GM18508 (cell line): ENCODE measurements at regions not wholly inside any gene's neighbourhood (a gene's known extent, or its start where the extent isn't known, plus 50 kb on each side); places are given as distances from the start of the nearest gene placed in this dataset.

ENCODE experiments used
- ATAC-seq: cut with Tn5 transposase; IDR thresholded peaks from one replicate; pipeline ENCODE4 v1.9.1; 2021; ENCODE audit warnings: moderate number of reproducible peaks; ENCODE audit not compliant: insufficient read depth, unreplicated experiment

DNA sequence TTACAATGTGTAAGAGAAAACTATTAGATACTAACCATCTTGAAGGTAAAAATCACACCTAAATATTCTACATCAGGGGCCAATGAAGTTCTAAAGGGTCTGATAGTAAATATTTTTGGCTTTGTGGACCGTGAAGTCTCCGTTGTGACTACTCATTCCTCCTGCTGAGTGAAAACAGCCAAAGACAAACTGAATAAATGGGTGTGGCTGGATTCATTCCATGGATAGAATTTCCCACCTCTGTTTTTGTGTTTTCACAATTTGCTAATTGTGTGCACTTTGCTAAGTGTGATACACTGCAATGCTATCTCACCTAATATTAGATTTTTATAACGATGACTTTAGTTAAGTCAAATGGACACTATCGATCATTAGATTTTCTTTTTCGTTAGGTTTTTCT is 1474.0 kb downstream of the PLA2G4A start:
- ATAC-seq: no peak

- no peak for ATAC-seq
Observed at GRCh38 chr1:188314557-188315137, 1485.9 kb downstream of the PLA2G4A start.

GRCh38 chr1:188317894-188318293 is 1489.1 kb downstream of the PLA2G4A start:
- ATAC-seq: no peak

- ATAC-seq: no peak
Observed at GRCh38 chr1:188325211-188325610, 1496.5 kb downstream of the PLA2G4A start.

GRCh38 chr1:188343914-188344313 is 1515.2 kb downstream of the PLA2G4A start:
- no peak for ATAC-seq

- no peak for ATAC-seq
Observed at GRCh38 chr1:188350104-188350503, 1521.4 kb downstream of the PLA2G4A start.

DNA sequence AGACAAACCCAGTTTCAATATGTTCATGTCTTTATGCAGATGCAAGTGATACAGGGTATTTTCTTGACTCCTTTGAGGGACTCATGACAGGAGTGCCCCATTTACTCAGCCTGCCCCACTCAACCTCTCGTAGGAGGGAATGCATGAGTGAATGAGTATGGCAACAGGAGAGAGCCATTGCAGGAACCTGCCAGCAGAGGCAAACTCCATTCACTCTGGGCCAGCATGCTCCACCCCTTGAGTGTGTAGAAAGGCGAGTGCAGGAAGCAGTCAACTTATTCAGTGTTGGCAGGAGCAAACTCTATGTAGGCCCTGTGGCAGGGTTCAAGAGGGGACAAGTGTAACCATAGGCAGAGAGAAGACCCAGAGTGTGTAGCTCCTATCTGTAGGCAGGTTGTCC is 1526.3 kb downstream of the PLA2G4A start:
- ATAC-seq: no peak

GRCh38 chr1:188355847-188356246 is 1527.1 kb downstream of the PLA2G4A start:
- no peak for ATAC-seq

DNA sequence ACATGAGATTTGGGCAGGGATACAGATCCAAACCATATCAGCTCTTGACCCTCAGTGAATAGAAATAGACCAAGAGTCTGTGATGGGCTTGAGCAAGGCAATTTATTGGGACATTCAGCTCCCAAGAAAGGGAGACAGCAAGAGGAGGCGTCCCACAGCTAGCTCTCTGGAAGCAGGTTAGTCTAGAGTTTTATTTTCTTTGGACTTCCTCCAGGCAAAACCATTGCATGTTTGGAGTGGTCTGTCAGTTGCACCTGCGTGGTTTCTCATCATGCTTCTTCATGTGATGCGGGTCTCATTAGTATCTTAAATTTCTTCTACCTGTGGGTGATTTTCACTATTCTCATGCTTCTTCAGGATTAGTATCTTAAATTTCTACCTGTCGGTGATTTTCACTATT is 1530.6 kb downstream of the PLA2G4A start:
- ATAC-seq: no peak

DNA sequence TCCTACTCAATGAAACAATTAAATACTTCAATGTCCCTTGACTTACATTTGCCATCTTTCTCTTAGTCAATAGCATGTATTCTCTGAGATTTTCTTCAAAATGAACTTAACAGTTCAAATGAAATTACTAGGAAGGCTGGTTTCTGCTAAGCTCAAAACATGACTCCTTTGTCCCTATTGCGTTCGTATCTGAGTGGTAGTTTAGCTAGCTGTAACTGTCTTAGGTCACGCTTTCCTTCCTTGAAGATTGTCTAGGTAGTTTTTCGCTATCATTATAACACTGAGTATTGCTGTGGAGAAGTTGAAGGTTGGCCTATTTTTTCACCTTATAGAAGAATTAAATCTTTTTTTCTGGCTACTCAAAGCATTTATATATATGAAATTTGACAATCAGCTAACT is 1535.2 kb downstream of the PLA2G4A start:
- no peak for ATAC-seq

DNA sequence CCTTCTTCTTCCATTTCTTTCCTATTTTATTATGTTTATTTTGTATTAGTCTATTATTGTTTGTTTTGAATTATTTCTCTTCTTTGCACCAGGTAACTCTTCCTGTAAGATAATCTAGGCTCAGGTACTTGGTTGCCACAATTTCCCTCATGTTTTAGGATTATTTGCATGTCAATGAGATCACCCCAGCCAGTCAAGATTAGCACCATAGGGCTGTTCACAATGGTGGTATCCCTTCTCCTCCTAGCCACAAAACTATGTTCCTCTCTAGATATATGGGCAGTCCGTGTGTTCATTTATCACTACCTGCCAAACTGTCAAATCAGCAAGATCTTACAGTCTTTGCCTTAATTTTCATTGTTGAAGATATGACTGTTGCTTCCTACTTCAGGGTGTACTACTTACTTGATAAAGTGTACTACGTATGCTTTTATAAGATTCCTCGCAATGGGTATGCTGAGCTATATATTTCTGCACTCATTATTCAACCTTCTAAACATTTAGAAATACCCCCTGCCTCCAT is 1536.2 kb downstream of the PLA2G4A start:
- ATAC-seq: no peak

DNA sequence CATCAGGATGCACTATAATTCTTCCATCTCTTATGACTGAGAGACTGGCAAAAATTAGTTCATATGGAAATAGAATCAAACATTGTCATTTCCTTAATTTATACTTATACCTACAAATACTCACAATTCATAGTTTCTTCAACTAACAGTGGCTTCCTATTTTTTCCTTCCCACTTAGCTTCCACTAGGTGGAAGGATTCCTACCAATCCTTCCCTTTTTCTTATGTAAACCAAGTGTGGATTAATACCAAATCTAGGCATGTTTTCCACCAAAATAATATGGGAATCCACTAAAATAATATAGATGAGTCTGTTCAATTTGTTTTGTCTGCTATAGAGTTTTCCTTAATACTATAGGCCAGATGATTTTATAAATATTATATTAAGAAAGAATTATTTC is 1537.1 kb downstream of the PLA2G4A start:
- no peak for ATAC-seq

DNA sequence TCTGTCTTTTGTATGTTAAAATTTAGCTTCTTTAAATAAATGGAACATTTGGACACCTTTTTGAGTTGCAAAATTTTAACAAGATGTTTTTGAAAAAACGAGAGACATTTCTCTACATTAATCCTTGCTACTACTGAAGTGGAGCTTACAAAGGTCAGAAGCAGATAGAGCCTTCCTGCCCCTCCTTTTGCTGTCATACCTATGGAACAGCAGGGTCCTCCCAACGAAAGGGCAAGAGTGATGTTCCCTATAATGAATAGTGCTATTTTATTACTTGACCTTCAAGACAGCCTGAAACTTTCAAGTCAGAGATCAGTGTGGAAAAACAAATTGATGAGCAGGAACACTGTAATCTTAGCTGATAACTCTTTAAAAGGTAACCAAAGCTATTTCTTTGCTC is 1538.9 kb downstream of the PLA2G4A start:
- ATAC-seq: no peak

DNA sequence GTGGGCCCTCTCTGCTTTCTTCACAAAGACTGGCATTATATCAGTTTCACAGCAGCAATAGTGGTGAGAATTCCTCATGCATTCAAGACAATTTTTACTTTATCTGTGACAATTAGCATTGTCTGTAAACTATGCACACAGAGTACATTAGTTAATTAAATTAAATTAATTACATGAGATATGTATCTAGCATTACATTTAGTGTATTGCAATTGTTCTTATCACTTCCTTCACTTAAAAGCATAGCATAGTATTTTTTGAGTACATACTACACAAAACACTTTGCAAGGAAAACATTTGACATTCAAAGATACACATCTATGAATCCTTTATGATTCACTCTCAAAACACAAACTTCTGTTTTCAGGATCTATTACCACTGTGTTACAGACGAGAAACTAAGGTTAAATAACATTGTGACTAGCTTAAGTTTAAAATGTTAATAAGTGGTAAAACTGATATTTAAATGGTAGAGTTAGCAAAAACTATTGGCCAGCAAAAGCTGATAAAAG is 1542.6 kb downstream of the PLA2G4A start:
- ATAC-seq: no peak

DNA sequence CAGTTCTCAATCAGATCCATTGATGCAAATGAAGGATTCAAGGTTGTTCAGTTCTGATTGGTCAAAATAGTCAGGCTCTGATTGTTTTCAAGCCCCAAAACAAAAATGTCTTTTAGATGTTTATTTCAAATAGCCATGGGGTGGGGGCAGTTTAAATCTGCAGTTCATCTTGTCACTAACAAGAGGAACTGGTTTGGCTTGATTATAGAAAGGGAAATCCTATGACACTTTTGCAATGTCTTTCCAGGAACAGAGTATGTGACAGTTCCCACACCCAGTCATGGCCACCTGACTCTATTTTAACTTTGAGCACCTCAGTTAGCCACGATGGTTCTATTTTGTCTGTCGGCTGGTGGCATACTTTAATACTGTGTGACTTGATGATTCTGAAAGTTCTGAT is 1544.1 kb downstream of the PLA2G4A start:
- no peak for ATAC-seq

DNA sequence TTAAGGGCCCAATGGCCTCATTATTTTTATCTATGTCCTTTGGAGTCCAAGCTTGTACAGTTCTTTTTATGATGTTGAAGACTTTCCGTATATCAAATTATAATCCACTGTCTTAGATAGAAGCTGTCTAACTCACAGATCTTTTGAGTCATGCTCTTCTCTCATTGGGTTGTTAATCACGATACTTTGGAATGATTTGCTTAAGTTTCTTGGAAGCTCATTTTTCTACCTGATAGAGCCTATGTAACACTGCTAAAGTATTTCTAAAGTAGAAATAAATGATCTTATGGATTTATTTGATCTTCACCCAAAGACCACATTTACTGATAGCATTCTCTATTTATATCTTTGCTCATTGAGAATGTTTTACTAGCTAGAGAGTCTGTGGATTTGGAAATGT is 1554.1 kb downstream of the PLA2G4A start:
- no peak for ATAC-seq

DNA sequence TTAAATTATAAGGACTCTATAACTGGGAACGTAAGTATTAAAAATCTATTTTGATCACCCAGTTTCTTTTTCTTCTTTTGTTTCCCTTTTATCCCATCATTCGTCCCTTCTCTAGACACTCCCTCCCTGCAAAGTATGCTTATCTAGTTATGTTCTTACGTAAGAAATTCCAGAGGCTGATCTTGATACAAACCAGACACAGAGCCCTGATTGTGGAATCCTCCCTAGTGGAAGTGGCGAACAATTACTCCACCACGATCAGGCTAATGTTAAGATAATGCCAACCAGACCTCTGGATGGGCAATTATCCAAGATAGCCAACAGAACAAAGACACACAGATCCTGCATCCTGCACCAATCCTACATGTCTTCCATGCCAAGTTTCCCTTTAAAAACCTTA is 1557.4 kb downstream of the PLA2G4A start:
- ATAC-seq: no peak

DNA sequence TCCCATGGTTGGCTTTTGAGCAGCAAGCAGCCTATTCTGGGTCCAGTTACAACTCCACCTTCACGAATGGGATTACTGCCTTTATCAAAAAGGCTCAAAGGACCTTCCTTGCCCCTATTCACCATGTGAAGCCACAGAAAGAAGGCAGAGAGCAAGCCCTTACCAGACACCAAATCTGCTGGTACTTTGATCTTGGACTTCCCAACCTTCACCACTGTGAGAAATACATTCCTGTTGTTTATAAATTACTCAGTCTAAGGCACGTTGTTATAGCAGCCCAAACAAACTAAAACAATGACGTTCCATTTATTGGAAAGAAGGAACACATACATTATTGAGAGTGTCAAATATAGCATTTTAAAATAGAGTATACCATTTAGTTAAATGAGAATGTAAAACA is 1557.9 kb downstream of the PLA2G4A start:
- no peak for ATAC-seq

- ATAC-seq: no peak
Observed at GRCh38 chr1:188394677-188395076, 1565.9 kb downstream of the PLA2G4A start.

- ATAC-seq: no peak
Observed at GRCh38 chr1:188397521-188397920, 1568.8 kb downstream of the PLA2G4A start.

- ATAC-seq: no peak
Observed at GRCh38 chr1:188402986-188403385, 1574.2 kb downstream of the PLA2G4A start.

DNA sequence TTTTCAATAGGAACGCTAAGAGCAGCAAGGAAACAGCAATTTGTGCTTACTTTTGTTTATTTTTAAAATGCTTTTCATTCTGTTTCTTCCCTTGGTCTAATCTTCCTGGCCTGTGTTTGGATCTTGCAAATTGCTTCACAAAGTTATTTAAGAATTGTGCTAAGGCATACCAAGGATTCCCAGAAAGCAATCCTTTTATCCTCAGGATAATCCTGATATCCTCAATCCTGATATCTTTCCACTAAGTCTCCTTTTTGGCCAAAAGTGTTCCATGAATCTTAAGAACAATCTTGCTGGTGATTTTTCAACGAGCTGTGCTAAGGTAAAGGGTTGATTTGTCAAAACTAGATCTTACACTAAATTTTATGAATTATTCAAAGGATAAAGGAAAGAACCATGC is 1577.9 kb downstream of the PLA2G4A start:
- no peak for ATAC-seq
